PFSK-1 (cell line): ENCODE measurements at regions not wholly inside any gene's neighbourhood (a gene's known extent, or its start where the extent isn't known, plus 50 kb on each side); places are given as distances from the start of the nearest gene placed in this dataset.

Experiments
- POLR2AphosphoS5 ChIP-seq: IDR thresholded peaks from 2 replicates; pipeline ENCODE4 v1.6.1; 2012; ENCODE audit warnings: low read depth, mild to moderate bottlenecking, control low read depth, low read length, moderate library complexity
- SIN3A ChIP-seq: IDR thresholded peaks from 2 replicates; pipeline ENCODE4 v1.6.1; 2012; ENCODE audit warnings: mild to moderate bottlenecking, low read length, moderate library complexity, borderline replicate concordance; ENCODE audit not compliant: insufficient read depth

DNA sequence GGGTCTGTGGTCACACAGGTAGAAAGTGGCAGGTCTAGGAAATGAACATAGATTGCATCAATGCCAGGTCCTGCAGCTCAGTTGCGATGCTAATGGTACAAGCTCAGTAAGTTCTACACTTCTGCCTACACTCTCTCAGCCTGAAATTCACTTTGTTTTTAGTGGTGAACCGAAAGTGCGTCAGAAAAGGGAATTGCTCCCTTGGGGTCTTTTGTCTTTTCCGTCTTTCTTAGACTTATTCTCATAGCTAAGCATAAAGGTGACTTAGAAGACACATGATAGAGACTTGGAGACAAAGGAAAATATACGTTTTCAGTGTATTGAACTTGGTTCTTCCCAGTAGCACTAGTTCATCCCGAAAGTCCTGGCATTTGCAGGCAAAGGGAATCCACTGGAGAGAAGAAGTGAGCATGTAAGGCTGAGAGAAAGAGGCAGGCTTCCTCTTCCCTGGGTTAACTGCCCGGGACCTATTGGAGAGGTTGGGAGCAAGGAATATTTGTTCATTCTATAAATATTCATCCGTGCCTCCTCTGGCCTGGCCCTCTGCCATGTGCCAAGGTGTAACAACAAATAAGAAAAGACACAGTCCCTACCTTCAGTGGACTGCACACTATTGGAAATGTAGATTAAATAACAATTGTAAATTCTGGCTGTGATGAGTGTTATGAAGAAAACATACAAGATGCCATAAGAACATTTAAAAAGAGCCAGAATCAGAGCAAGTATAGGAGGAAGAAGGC lies 785.8 kb downstream of the MED13L start:
- TF ChIP-seq SIN3A (no peak), POLR2AphosphoS5 (no peak)
